Gastrocnemius medialis (tissue), 4 donors: ENCODE measurements at regions not wholly inside any gene's neighbourhood (a gene's known extent, or its start where the extent isn't known, plus 50 kb on each side); places are given as distances from the start of the nearest gene placed in this dataset.

Experiments
- POLR2A ChIP-seq, 2 donors: fragments of 450-650 bp; IDR thresholded peaks; one replicate each; pipeline ENCODE4 v1.6.1; 2017; ENCODE audit warnings: antibody characterized with exemption in 2 of 2, mild to moderate bottlenecking in 2 of 2, moderate library complexity in 2 of 2
- TF ChIP-seq, protein P1 (sequence below), 5 experiments: fragments of 450-650 bp in 3 of 5; fragments of 200-600 bp in 2 of 5; sonication (generic) in 2 of 5; IDR thresholded peaks in 4 of 5; conservative IDR thresholded peaks in 1 of 5; 1 replicate in 4 of 5; 2 replicates in 1 of 5; pipeline ENCODE4 v1.5.1; 2016 to 2019; ENCODE audit warnings: antibody characterized with exemption in 5 of 5, mild to moderate bottlenecking in 3 of 5, moderate library complexity in 3 of 5

DNA sequence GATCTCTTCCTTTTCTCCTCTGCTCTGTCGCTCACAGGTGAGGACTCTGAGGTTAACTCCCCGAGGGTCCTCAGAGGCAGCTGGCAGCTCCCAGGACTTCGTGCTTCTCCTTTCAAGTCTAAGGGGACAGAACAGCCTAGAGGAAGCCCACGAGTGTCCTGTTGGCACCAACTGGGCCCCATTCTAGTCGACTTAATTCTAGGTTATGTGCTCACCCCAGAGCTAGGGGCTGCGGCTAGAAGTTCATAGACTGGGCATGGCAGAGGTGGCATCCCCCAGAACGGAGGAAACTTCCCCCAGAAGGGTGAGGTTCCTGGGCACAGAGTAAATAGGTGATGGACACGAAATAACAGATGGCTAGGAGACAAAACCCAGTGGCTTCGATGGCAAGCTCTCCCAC is 259.4 kb downstream of the TEX36 start:
- TF ChIP-seq, protein P1, sequence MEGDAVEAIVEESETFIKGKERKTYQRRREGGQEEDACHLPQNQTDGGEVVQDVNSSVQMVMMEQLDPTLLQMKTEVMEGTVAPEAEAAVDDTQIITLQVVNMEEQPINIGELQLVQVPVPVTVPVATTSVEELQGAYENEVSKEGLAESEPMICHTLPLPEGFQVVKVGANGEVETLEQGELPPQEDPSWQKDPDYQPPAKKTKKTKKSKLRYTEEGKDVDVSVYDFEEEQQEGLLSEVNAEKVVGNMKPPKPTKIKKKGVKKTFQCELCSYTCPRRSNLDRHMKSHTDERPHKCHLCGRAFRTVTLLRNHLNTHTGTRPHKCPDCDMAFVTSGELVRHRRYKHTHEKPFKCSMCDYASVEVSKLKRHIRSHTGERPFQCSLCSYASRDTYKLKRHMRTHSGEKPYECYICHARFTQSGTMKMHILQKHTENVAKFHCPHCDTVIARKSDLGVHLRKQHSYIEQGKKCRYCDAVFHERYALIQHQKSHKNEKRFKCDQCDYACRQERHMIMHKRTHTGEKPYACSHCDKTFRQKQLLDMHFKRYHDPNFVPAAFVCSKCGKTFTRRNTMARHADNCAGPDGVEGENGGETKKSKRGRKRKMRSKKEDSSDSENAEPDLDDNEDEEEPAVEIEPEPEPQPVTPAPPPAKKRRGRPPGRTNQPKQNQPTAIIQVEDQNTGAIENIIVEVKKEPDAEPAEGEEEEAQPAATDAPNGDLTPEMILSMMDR (IDR thresholded peaks at IDR 0.05 in 4 of 5, conservative IDR thresholded peaks at IDR 0.05 in 1 of 5), result no peak
- no peak for TF ChIP-seq POLR2A (IDR thresholded peaks at IDR 0.05)
